ENCODE measurements at regions not wholly inside any gene's neighbourhood (a gene's known extent, or its start where the extent isn't known, plus 50 kb on each side); places are given as distances from the start of the nearest gene placed in this dataset.

GRCh38 chr12:115206801-115207200 is 522.8 kb upstream of the TBX3 start:
- Histone ChIP-seq H2AFZ (ENCODE audit: low read depth, low read length) (no peak overlapping the region), H3K27me3 (ENCODE audit: insufficient read depth, low read depth, low read length) (no peaks in the 10 kb centered on the region), H3K36me3 (ENCODE audit: insufficient read depth, low read length) (no peaks in the 10 kb centered on the region), H3K27ac (ENCODE audit: low read length) (no peak overlapping the region), H3K9me2 (ENCODE audit: insufficient read depth, low read length) (no peaks in the 10 kb centered on the region), H3K79me2 (replicated peaks; ENCODE audit: insufficient read depth, low read length) (no peaks in the 10 kb centered on the region), H3K4me2 (ENCODE audit: low read length) (no peak overlapping the region), H4K20me1 (ENCODE audit: insufficient read depth) (no peaks in the 10 kb centered on the region), H3K4me3 (ENCODE audit: low read length) (no peak overlapping the region), H3F3A (ENCODE audit: insufficient read depth, low read length, poor library complexity, severe bottlenecking) (no peaks in the 10 kb centered on the region), H3K9ac (ENCODE audit: low read length) (no peak overlapping the region), H3K9me3 (ENCODE audit: low read length) (no peaks in the 10 kb centered on the region)
- TF ChIP-seq REST (IDR thresholded peaks at IDR 0.05; ENCODE audit: borderline replicate concordance) (no peak), RAD21 (conservative IDR thresholded peaks at IDR 0.05) (no peak)

- no peaks in the 10 kb centered on the region for H3K36me3 ChIP-seq (ENCODE audit: insufficient read depth, low read length)
- H3K9me3 ChIP-seq (ENCODE audit: low read length), result no peaks in the 10 kb centered on the region
- H4K20me1 ChIP-seq (ENCODE audit: insufficient read depth), result no peaks in the 10 kb centered on the region
- H3K79me2 ChIP-seq (replicated peaks; ENCODE audit: insufficient read depth, low read length), result no peaks in the 10 kb centered on the region
- no peaks in the 10 kb centered on the region for H3K27me3 ChIP-seq (ENCODE audit: insufficient read depth, low read depth, low read length)
- no peaks in the 10 kb centered on the region for H3F3A ChIP-seq (ENCODE audit: insufficient read depth, low read length, poor library complexity, severe bottlenecking)
- H3K9ac ChIP-seq (ENCODE audit: low read length), result no peak overlapping the region
- no peak for TF ChIP-seq EZH2 (IDR thresholded peaks at IDR 0.05; ENCODE audit: borderline replicate concordance, insufficient read depth, low read length, poor library complexity, severe bottlenecking)
- TF ChIP-seq CTCF (IDR thresholded peaks at IDR 0.05; ENCODE audit: poor library complexity, severe bottlenecking), result no peak
- TF ChIP-seq RAD21 (conservative IDR thresholded peaks at IDR 0.05), result no peak
- TF ChIP-seq MXI1 (conservative IDR thresholded peaks at IDR 0.05; ENCODE audit: poor library complexity, severe bottlenecking), result no peak
- TF ChIP-seq EP300 (conservative IDR thresholded peaks at IDR 0.05; ENCODE audit: poor library complexity, severe bottlenecking), result no peak
- TF ChIP-seq POLR2AphosphoS5 (IDR thresholded peaks at IDR 0.05), result no peak
- no peak for TF ChIP-seq SMC3 (conservative IDR thresholded peaks at IDR 0.05; ENCODE audit: poor library complexity)
- no peak for TF ChIP-seq REST (IDR thresholded peaks at IDR 0.05; ENCODE audit: borderline replicate concordance)
- no peak for TF ChIP-seq TAF1 (IDR thresholded peaks at IDR 0.05; ENCODE audit: low read depth)
- no peak overlapping the region for H3K4me2 ChIP-seq (ENCODE audit: low read length)
- no peaks in the 10 kb centered on the region for H3K9me2 ChIP-seq (ENCODE audit: insufficient read depth, low read length)
- H3K4me3 ChIP-seq (ENCODE audit: low read length), result no peak overlapping the region
- no peak overlapping the region for H3K27ac ChIP-seq (ENCODE audit: low read length)
- no peak overlapping the region for H2AFZ ChIP-seq (ENCODE audit: low read depth, low read length)
Measured at GRCh38 chr12:115205755-115206308, 521.9 kb upstream of the TBX3 start.
